IPS-NIHi7 (cell line): ENCODE measurements at regions not wholly inside any gene's neighbourhood (a gene's known extent, or its start where the extent isn't known, plus 50 kb on each side); places are given as distances from the start of the nearest gene placed in this dataset.
A peak's percentile ranks its signal among the peaks of the same experiment; 100 is the strongest.
"Not testable (repeated sequence)": the region's sequence is repeated elsewhere in the genome, so short reads cannot be mapped to it uniquely, and the experiment has no call there.

ENCODE experiments used
- DNase-seq: peaks from one replicate; pipeline ENCODE4 v3.0.0; 2012; ENCODE audit warnings: mixed read lengths; ENCODE audit errors: extremely low spot score

- no peak for DNase-seq
These were observed 182.5 kb downstream of the BAMBI start for GRCh38 chr10:28859791-28860190.

- no peak for DNase-seq
These were observed 184.9 kb downstream of the BAMBI start for GRCh38 chr10:28862219-28862618.

- DNase-seq, result no peak
These were observed 192.4 kb downstream of the BAMBI start for GRCh38 chr10:28869606-28870201.

- DNase-seq, result no peak
These were observed 194.3 kb downstream of the BAMBI start for GRCh38 chr10:28871665-28872064.

GRCh38 chr10:28872587-28873165 lies 195.4 kb downstream of the BAMBI start:
- DNase-seq, result no peak

- no peak for DNase-seq
These were observed 196.2 kb downstream of the BAMBI start for GRCh38 chr10:28873540-28873939.

- DNase-seq, result no peak
These were observed 196.9 kb downstream of the BAMBI start for GRCh38 chr10:28874210-28874609.

GRCh38 chr10:28875549-28876081 lies 198.3 kb downstream of the BAMBI start:
- peak; percentile 51 for DNase-seq

GRCh38 chr10:28878236-28878970 lies 201.1 kb downstream of the BAMBI start:
- no peak for DNase-seq

GRCh38 chr10:28879246-28879645 lies 201.9 kb downstream of the BAMBI start:
- no peak for DNase-seq

GRCh38 chr10:28879875-28880682 lies 202.8 kb downstream of the BAMBI start:
- no peak for DNase-seq

GRCh38 chr10:28880683-28880950 lies 203.3 kb downstream of the BAMBI start:
- DNase-seq, result no peak

GRCh38 chr10:28881171-28881882 lies 204.0 kb downstream of the BAMBI start:
- no peak for DNase-seq

GRCh38 chr10:28883741-28884423 lies 206.6 kb downstream of the BAMBI start:
- DNase-seq, result no peak

GRCh38 chr10:28890121-28890950 lies 213.0 kb downstream of the BAMBI start:
- no peak for DNase-seq

- DNase-seq, result no peak
These were observed 213.9 kb downstream of the BAMBI start for GRCh38 chr10:28891058-28891713.

GRCh38 chr10:28892818-28893547 lies 215.7 kb downstream of the BAMBI start:
- DNase-seq, result no peak

GRCh38 chr10:28894146-28894545 lies 216.8 kb downstream of the BAMBI start:
- no peak for DNase-seq

GRCh38 chr10:28895671-28896070 lies 218.3 kb downstream of the BAMBI start:
- DNase-seq, result not testable (repeated sequence)
